ENCODE measurements at regions not wholly inside any gene's neighbourhood (a gene's known extent, or its start where the extent isn't known, plus 50 kb on each side); places are given as distances from the start of the nearest gene placed in this dataset.

DNA sequence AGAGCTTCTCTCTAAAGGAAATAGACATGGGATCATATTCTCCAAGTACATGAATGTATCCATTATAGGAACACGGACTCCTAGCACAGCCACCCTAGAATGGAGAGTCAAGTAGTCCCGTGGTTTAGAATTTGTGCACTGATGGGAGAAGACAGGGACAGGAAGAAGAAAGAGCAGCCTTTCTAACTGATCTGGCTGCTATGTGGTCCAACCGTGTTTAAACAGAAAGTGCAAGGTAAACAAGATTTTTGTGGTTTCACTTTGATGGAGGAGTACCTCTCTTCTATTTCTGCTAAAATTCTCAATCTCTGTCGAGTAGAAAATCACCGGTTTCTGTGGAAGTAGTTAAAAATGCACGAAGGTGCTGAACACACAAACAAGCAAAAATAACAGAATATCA, 171.3 kb downstream of the ST8SIA4 start:
- H3K27ac ChIP-seq (ENCODE audit: low read depth, low read length): no peak overlapping the region
- no peaks in the 10 kb centered on the region for H3K36me3 ChIP-seq (ENCODE audit: control insufficient read depth in 1 of 2, insufficient read depth in 2 of 2, low read length in 2 of 2)
- no peaks in the 10 kb centered on the region for H3K9me3 ChIP-seq (ENCODE audit: control insufficient read depth in 1 of 2, low read length in 2 of 2)
- no peaks in the 10 kb centered on the region for H3K4me1 ChIP-seq (ENCODE audit: control insufficient read depth in 1 of 2, insufficient read depth in 2 of 2, low read length in 2 of 2)
- H3K4me3 ChIP-seq (ENCODE audit: low read depth in 1 of 2, low read length in 2 of 2): no peak overlapping the region
- no peaks in the 10 kb centered on the region for H3K27me3 ChIP-seq (ENCODE audit: control insufficient read depth in 1 of 2, insufficient read depth in 2 of 2, low read length in 2 of 2)
- no peak overlapping the region for H3K9ac ChIP-seq (ENCODE audit: low read depth in 1 of 2, low read length in 2 of 2)

DNA sequence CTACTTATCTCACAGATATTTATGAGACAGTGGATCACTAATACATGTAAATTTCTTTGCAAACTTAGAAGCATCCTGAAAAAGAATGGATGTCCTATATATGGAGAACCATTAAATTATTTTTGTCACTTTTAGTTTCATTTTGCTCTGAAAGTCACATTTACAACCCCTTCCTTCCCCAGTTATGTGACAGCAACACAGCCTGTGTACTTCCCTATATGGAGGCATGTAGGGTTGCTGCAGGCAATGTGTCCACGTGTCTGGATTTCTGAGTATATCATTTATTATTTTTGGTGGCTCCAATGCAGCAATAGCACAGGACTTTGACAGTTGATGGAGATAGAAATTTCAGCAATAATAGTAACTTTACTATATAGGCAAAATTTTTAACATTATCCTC, 156.4 kb downstream of the ST8SIA4 start:
- H3K27me3 ChIP-seq (ENCODE audit: control insufficient read depth in 1 of 2, insufficient read depth in 2 of 2, low read length in 2 of 2): no peaks in the 10 kb centered on the region
- H3K9me3 ChIP-seq (ENCODE audit: control insufficient read depth in 1 of 2, low read length in 2 of 2): no peaks in the 10 kb centered on the region
- no peak overlapping the region for H3K27ac ChIP-seq (ENCODE audit: low read depth, low read length)
- no peaks in the 10 kb centered on the region for H3K4me1 ChIP-seq (ENCODE audit: control insufficient read depth in 1 of 2, insufficient read depth in 2 of 2, low read length in 2 of 2)
- H3K4me3 ChIP-seq (ENCODE audit: low read depth in 1 of 2, low read length in 2 of 2): no peak overlapping the region
- no peak overlapping the region for H3K9ac ChIP-seq (ENCODE audit: low read depth in 1 of 2, low read length in 2 of 2)
- H3K36me3 ChIP-seq (ENCODE audit: control insufficient read depth in 1 of 2, insufficient read depth in 2 of 2, low read length in 2 of 2): no peaks in the 10 kb centered on the region

DNA sequence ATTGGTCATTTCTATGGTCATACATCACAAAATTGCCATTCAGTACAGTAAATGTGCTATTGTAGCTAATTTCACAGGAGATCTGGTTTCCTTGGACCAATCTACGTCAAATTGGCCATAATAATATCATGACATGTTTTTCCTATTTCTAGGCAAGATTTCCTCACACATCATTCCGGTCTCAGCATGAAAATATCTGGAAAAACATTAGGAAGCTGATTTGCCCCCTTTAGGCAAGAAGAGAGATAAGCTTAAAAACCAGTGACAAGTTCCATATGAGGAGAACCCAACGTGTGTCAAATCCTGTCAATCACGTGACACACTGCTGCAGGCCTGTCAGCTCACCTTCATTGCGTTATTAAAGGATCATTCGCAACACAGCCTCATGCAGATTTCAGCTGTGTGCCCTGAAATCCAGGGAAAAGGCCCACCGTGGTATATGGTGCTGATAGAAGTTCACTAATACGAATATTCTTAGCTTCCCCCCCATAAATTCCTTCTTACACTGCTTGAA, 153.3 kb downstream of the ST8SIA4 start:
- Histone ChIP-seq H3K36me3 (ENCODE audit: control insufficient read depth in 1 of 2, insufficient read depth in 2 of 2, low read length in 2 of 2) (no peaks in the 10 kb centered on the region), H3K27ac (ENCODE audit: low read depth, low read length) (no peak overlapping the region), H3K9me3 (ENCODE audit: control insufficient read depth in 1 of 2, low read length in 2 of 2) (no peaks in the 10 kb centered on the region), H3K9ac (ENCODE audit: low read depth in 1 of 2, low read length in 2 of 2) (no peak overlapping the region), H3K4me1 (ENCODE audit: control insufficient read depth in 1 of 2, insufficient read depth in 2 of 2, low read length in 2 of 2) (no peaks in the 10 kb centered on the region), H3K4me3 (ENCODE audit: low read depth in 1 of 2, low read length in 2 of 2) (no peak overlapping the region), H3K27me3 (ENCODE audit: control insufficient read depth in 1 of 2, insufficient read depth in 2 of 2, low read length in 2 of 2) (no peaks in the 10 kb centered on the region)

DNA sequence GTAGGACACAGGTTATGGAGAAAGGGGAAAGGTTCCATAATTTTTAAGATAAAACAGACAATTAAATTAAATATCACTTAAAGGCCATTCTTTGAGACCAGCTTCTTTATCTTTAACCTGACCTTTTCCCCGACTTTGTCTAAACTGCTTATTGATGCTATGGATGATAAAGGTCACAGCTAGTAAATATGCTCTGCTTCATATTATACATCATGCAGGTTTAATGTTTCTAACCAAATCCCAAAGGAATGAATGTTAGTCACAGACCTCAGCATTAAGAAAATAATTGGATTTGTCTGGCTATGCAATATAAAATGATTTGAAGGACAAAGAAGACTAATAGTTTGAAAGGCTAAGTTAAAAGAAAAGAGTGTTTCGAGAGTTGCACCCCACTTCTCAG, 147.6 kb downstream of the ST8SIA4 start:
- Histone ChIP-seq H3K27me3 (ENCODE audit: control insufficient read depth in 1 of 2, insufficient read depth in 2 of 2, low read length in 2 of 2) (no peaks in the 10 kb centered on the region), H3K27ac (ENCODE audit: low read depth, low read length) (no peak overlapping the region), H3K36me3 (ENCODE audit: control insufficient read depth in 1 of 2, insufficient read depth in 2 of 2, low read length in 2 of 2) (no peaks in the 10 kb centered on the region), H3K9me3 (ENCODE audit: control insufficient read depth in 1 of 2, low read length in 2 of 2) (no peaks in the 10 kb centered on the region), H3K4me1 (ENCODE audit: control insufficient read depth in 1 of 2, insufficient read depth in 2 of 2, low read length in 2 of 2) (no peaks in the 10 kb centered on the region), H3K4me3 (ENCODE audit: low read depth in 1 of 2, low read length in 2 of 2) (no peak overlapping the region), H3K9ac (ENCODE audit: low read depth in 1 of 2, low read length in 2 of 2) (no peak overlapping the region)
